Left forelimb (tissue), 1 donor: ENCODE measurements at regions not wholly inside any gene's neighbourhood (a gene's known extent, or its start where the extent isn't known, plus 50 kb on each side); places are given as distances from the start of the nearest gene placed in this dataset.

Experiments
- DNase-seq: peaks from one replicate; pipeline ENCODE4 v3.0.0-alpha.2; 2018; ENCODE audit warnings: low spot score

DNA sequence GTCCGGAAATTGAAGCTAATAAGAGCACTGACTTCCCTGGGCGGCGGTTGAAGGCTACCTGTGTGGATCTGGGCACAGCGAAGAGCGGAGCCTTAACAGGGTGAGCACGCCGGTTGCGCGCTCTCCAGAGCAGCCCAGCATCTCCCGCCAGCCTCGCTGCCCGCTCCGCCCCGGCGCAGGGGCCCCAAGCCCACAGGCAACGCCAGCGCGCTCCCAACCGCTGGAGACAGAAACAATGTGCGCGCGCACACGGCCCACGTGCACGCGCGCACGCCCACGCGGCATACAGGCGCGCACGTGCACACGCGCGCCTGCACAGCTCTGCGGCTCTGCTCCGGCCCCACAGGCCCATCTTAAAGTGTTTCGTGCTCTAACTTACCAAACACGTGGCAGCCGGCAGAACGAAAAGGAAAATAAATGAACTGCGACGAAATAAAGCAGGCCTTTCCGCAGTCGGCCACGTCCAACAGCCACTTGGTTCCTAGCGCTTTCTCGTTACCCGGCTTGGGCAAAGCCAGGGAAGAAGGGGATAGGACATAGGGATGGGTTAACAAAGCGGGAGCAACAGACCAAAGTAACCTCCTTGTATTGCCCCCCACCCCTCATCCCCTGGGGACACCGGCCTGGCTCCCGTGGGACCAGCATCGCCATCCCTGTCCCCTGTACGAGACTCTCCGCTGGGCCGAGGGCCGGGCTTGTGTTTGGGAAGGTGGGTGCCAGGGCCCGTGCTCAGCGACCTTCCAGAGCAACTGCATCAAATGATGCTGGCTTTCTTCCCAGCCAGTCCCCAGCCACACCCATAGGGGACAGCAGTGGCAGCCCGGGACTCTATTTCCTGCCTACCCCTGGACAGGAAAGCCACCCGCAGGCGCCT, 203.7 kb downstream of the ABHD5 start:
- DNase-seq, result peak; percentile 86

DNA sequence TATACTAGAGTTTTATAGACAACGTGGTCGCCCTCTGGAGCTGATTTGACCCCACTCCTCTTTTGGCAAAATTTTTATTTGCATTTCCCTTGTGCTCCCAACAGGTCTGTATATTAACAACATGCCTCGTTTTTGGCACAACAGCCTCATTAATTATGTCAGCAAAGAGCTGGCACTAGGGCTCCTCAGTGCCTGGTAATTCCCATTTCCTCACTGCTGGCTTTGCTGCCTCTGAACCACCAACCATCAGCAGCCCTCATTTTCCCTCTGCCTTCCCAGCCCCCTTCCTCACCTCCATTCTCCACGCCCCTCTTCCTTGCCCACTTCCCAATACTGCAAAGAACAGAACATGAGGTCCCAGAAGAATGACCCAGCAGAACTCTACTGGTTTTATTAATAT, 204.8 kb downstream of the ABHD5 start:
- no peak for DNase-seq

DNA sequence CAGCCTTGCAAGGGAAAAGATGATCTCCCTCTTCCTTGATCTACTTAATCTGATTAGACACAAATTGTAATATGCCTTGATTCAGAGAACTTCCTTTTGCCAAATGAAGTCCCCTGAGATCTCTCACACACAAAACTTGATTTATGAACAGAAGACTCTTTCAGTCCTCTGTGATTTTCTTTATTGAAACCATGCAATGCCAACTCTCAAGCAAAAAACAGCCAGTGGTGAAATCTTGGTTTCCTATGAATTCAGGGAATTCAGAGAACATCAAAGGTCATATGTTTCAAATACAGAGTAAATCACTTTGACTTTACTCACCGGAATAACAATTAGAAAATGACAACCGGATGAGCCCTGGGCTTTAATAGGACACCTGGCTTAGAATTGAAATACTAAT, 211.7 kb downstream of the ABHD5 start:
- no peak for DNase-seq

DNA sequence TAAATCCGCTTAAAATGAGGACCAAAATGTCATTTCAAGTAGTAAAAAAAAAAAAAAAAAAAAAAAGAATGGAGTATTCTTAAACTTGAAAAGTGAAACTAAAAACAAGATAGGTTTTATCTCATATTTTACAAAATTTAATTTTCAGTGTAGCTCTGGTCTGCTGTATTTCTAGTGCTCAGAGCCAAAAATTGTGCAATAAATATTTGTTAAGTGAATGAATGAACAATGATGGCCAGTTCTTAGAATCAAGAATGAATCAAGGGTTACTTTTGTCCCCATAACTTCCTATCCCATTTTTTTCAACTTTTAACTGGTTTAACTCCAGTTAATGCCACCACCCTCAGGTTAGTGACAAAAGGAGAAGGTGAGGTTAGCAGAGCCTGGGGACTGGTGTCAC, 214.4 kb downstream of the ABHD5 start:
- no peak for DNase-seq

DNA sequence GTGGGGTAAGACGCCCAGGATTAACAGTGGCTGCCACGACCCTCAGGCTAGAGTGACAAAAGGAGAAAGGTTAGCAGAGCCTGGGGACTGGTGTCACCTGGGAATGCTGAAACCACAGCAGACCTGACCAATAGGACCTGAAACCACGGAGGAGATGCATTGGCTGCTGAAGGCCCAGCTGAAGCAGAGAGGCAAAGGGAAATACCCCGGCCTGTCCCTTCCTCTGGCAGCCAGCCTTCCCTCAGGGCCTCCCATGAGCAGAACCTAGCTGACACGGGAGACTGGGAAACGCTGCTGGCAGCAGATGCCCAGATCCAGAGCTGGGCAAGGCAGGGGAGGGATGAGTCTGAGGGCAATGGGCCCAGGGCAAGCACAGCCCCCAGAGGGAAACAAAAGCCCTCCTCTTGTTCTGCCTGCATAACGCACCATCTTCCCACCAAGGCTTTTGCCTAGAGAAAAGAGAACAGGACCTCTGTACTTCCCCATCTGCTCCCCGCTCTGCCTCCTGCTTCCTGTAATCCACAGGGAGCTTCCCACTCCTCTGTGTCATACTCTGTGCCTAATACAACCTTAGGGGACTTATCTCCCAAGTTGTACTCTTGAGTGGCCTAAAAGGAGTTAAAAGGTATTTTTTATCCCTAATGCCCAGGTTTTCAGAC, 216.2 kb downstream of the ABHD5 start:
- DNase-seq, result no peak

DNA sequence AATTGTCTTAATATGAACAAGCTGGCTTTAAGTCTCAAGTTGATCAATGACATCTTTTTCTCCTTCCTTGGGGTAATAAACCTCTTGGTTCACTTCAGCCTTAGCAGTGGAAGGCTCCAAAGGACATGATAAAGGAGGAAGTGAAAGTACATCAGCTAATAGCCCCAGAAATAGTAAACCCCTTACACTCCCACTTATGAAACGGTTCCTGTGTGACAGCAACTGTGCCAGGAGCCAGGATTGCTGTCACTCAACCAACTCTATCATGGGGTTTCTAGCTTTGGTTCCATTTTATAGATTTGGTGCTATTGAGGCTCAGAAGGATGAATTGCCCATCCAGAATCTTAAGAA, 216.7 kb downstream of the ABHD5 start:
- DNase-seq, result no peak

DNA sequence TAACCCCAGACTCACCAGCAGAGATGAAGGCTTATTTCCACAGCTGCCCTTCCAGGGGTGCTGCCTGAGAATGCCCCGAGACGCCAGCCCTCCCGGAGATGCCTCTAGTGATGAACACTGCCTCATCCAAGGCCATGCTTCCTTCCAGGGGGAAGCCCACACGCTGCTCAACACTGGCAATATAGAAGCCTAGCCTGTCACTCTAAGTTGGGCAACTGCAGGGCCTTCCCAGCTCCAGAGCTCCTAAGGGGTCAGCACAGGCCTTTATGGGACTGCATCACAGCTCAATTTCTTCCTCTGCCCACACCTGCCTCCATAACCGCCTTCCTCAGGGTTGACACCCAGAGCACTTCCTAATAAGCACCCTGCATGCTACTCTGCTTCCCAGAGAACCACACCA, 217.7 kb downstream of the ABHD5 start:
- no peak for DNase-seq

DNA sequence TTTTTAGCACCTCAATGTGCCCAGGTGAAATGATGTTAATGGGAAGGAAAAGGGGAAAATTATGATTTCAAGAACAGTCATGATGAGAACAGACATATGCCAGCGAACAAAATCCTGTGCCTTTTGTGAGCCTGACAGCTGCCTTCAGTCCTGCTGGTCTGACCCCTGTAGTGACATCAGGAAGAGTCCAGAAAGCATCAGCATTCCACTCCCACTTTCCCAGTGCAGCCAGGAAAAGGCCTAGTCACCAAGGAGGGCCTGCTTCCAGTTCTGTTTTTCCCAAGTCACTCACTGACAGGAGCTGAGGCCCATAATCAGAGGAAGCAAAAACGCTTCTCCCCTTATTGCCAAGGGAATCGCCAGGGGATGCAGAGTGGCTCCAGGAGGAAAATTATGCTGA, 218.4 kb downstream of the ABHD5 start:
- no peak for DNase-seq

DNA sequence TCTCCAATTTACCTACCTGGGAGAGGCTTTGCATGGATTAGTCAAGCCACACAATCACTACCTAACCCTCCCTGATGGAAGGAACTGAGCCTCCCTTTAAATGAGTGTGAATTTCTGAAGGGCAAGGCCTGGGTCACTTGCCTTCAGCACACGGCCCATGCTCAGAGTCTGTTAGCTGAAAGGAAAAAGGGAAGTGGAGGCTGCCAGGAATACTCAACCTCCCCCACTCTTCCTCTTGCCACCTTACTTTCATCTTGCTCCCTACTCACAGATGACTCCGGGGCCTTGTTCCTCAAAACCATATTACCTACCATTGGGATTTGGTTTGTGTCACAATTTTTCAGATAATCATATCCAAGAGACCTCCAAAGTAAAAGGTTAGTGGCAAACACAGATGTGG, 220.0 kb downstream of the ABHD5 start:
- no peak for DNase-seq

DNA sequence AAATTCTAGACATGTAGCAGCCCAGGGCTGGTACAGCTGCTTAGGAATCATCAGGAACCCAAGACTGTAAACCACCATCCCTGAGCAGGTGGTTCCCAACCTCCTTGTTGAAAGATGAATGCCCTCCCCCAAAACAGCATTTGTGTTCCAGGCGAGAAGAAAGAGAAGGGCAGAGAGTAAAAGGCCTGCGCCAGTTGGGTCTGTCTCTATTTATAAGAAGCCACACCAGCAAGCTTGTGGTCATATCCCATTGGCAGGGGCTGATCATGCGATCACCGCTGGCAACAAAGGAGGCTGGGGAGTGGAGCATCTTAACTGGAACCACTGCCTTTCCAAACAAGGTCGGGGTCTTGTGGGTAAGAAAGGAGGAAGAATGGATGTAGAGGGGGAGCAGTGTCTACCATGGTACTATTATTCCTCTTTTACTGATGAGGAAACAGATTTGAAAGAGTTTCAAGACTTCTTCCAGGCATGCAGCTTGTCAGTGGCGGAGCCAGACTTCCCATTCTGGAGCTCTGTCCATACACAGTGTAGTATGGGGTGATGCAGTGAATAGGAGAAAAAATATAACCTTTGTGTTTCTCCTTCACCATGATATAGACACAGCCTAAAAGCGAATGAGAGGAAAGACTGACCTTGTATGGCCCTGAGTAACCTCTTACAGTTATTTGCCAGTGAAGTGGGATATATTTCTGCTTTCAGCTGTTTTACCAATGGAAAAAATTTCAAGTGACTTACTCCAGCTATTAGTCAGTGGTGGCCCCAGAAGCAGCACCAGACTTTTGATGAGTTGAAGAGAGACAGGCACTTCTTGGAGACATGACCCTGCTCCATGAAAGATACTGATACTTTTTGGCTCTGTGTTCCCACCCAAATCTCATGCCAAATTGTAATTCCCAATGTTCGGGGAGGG, 222.6 kb downstream of the ABHD5 start:
- DNase-seq, result no peak

DNA sequence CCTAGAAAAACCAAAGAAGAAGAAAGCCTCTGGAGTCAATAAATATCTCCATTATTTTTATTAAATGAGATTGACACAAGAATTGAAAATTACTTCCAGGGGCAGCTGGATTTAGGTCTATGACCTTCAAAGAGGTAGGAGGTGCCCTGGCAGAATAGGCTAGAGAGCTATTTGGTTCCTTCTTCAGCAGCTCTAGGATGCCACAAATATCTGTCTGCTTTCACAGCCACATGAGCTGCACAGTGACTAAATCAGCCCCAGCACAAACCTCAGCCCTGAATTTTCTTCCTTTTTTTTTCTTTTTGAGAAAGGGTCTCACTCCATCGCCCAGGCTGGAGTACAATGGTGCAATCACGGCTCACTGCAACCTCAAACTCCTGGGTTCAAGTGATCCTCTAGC, 223.5 kb downstream of the ABHD5 start:
- no peak for DNase-seq

DNA sequence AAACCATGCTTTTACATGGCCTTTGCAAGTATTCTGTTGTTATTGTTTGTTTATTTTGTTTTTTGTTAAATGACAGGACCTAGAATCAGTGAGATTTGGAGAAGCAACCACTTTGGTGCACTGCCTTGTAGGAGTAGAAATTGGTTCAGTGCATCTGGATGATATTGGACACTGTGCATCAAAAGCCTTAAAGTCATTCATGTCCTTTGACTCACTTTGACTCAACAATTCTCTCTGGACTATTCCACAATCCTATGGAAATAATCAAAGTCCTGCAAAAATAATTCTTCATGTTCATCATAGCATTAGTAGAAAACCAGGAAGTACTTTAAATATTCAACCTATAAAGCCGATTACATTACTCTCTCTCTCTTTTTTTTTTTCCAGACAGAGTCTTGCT, 224.8 kb downstream of the ABHD5 start:
- no peak for DNase-seq

DNA sequence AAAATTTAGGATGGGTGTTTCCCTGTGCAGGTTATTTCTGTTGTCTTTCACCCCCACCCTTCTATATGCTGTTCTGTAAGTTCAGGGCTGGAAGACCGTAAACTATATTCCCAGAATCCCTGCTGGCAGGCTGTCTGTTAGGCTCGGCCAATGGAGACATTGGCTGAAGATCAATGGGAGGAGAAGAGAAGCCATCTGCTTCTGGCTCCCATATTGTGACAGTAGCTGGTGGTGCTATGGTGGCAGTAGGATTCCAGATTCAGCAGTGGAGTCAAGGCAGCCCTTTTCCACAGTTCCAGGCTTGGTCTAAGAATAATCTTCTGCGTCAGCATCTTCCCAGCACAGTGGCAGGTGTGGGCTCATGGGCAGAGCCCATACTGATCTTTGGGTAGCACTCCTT, 226.6 kb downstream of the ABHD5 start:
- DNase-seq, result no peak

DNA sequence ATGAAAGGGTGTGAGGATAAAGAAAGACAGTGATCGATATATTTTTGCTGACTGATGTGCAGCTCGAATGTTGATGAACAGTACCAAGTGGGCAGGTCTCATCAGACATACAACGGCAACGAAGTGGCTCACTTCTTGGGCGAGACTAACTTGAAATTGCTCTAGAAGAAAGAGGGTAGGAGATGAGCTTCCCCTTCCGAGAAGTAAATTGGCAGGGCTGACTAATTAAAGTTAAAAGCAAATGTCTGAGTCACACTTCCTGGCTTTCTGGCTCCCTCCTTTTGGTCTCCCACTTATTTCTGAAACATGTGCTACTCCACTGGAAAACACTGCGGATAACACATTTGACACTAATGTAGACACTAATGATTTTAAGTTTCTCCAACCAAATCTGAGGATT, 228.3 kb downstream of the ABHD5 start:
- no peak for DNase-seq

DNA sequence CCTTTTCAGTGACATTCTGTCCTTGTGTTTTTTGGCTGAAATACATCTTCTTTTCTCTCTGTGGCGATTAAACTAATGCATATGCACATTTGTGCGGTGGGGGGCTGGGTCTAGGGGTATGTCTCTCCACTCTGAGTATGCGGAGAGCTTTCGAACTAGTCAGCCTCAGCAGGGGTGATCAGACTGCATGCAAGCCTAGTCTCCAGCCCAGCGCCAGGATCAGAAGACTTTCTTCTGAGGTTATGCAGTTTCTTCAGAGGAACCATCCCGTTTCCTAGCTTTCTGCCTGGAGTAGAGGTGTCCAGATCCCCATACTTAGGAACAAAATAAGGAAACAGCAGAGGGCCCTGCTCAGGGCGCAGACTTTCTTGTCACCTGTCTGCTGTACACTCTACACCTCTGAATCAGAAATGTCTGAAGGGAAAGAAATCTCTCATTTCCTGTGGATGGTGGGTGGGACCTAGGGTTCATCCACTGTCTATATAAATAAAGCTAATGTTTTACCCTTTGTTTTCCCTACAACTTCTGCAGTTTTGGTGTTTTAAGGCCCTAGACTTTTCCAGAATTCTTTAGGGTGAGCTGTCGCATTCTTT, 230.4 kb downstream of the ABHD5 start:
- no peak for DNase-seq

DNA sequence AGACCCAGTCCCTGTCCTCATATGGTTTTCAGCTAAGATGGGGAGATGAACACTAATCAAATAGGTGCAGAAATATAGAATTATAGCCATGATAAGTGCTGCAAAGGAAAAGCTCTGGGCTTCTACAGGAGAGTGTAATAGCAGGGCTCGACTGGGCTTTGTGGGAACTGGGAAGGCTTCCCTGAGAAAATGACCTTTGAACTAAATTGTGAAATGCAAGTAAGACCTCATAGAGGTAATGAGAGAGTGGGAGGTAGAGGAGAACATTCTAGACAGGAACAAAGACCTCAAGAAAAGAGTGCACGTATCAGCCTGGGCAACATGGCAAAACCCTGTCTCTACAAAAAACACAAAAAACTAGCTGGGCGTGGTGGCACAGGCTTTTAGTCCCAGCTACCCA, 231.6 kb downstream of the ABHD5 start:
- no peak for DNase-seq

DNA sequence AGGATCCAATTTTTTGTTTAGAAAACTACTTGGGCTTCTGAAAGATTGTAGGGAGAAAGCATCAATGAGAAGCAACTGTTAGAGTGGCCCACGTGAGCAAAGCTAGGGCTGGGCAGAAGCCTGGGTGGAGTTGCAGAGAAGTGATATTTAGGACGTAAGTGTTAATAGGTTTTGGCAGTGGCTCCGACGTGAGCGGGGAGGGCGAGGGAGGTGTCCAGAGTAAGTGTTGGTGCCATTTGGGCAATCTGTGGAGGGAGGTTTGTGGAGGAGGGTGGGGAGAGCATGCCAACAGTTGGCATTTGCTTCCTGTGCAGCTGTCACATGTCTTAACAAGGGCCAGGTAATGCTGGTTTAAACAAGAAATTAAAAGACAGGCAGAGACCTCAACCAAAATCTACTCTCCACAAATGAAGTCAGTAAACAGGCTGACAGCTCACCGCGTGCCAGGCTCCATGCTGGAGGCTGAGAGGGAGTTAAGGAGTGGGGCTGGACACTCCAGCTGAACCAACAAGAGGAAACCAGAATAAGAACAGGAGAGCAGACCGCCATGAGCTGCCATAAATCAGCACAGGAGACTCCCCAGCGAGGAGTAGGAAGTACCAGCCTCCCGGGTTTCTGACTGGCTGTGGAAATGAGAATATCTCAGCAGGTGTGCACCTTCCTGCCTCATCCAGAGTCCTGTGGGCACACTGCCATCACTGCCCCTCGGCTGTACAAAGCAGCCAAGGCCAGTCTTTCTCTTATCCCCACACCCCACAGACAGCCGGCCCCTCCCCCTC, 232.6 kb downstream of the ABHD5 start:
- DNase-seq, result no peak

DNA sequence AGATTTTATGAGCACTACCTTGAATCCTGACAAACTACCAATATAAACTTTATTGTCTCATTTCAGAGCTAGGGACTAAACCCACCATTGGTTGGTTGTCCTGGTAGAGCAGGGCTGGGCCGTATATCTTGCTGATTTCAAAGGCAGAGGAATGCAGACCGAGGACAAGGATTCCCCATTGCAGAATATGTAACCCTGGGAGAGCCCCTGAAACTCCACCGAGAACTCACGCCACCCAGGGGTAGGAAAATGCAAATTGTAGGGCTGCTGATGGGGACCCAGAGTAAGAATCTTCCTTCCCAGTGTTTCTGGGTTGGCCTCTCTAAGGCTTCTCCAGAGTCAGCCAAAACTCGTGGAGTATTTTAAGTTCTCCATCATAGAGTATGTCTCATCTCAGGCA, 235.3 kb downstream of the ABHD5 start:
- DNase-seq, result no peak

DNA sequence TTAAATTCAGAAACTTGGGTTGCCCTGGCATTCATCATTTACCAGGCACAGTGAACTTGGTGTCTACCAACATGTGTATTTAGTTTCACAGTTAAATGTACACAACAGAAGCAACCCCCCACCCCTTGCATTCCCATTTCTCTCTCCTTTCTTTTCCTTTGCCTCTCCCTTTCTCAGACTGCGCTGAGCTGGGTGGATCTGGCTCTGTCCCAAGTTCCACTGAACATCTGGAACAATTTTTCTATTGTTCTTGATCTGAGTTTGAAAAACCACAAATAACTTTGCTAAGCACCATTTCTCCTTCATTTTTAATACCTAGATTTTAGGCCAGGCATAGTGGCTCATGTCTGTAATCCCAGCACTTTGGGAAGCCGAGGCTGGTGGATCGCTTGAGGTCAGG, 242.2 kb downstream of the ABHD5 start:
- DNase-seq, result no peak

DNA sequence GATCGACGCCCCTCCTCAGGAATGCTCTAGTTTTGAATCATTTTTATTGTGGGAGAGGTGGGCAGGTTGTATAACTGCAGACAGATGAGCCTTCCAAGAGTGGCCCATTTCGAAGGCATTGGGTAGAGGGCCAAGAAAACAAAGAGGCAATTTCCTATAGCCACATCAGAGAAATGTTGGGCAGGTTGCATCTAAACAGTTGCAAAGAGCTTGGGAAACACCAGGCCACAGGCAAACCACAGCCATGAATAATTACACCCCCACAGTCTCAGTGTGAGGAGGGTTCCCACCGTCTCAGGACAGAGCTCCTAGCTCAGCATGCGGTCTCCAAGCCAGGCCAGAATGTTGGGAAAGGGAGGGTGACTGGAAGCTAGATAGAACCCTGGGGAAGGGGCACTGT, 257.3 kb downstream of the ABHD5 start:
- DNase-seq, result no peak

DNA sequence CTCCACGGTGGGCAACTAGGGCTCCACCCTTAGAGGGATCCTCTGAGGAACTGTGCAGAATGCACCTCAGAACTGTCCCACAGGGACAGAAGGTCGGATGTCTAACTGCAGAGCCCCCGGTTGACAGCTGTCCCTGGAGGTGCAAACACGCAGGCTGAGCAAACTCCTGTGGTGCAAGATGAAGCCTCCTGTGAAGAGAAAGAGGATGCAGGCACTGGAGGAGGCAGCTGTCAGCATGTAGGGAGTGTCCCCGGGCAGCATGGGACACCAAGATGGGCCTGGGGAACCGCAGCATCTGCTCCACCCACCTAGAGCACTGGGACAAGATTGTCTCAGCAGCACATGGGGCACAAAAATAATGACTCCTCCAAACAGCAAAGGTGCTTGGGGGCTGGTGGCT, 258.9 kb downstream of the ABHD5 start:
- DNase-seq, result no peak

DNA sequence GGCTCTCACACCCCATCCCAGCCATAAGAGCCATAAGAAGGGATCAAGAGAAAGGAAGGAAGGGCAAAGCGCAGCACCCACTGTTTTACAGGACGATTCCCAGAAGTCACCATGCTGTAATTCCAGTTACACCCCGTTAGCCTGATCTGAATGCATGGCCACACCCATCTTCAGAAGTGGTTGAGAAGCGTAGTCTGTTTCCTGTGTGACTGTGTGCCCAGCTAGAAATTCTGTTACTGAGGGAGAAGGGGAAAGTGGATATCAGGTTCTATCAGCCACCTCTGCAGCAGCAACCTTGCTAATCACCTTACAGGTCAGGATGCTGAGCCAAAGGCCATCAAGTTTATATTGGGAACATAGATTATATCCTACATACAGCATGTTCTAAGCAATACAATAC, 260.0 kb downstream of the ABHD5 start:
- DNase-seq, result no peak
